CD4-positive, alpha-beta T cell treated with Interleukin-15 for 1 hour (primary cell): ENCODE measurements at regions not wholly inside any gene's neighbourhood (a gene's known extent, or its start where the extent isn't known, plus 50 kb on each side); places are given as distances from the start of the nearest gene placed in this dataset.
"Not testable (repeated sequence)": the region's sequence is repeated elsewhere in the genome, so short reads cannot be mapped to it uniquely, and the experiment has no call there.

Experiments
- DNase-seq: peaks from one replicate; pipeline ENCODE4 v3.0.0-alpha.2; 2020

GRCh38 chr3:61445924-61446323, 115.4 kb upstream of the PTPRG start:
- no peak for DNase-seq

- no peak for DNase-seq
These were observed 115.0 kb upstream of the PTPRG start for GRCh38 chr3:61446341-61446740.

GRCh38 chr3:61448378-61448777, 113.0 kb upstream of the PTPRG start:
- DNase-seq = no peak

- DNase-seq = no peak
These were observed 111.9 kb upstream of the PTPRG start for GRCh38 chr3:61449327-61450040.

- DNase-seq = no peak
These were observed 110.5 kb upstream of the PTPRG start for GRCh38 chr3:61450866-61451265.

- no peak for DNase-seq
These were observed 109.5 kb upstream of the PTPRG start for GRCh38 chr3:61451841-61452240.

- no peak for DNase-seq
These were observed 108.8 kb upstream of the PTPRG start for GRCh38 chr3:61452535-61453090.

GRCh38 chr3:61454006-61454585, 107.3 kb upstream of the PTPRG start:
- DNase-seq = no peak

- no peak for DNase-seq
These were observed 106.6 kb upstream of the PTPRG start for GRCh38 chr3:61454801-61455200.

- no peak for DNase-seq
These were observed 100.7 kb upstream of the PTPRG start for GRCh38 chr3:61460636-61461035.

GRCh38 chr3:61463191-61463590, 98.2 kb upstream of the PTPRG start:
- DNase-seq = no peak

GRCh38 chr3:61464518-61465140, 96.7 kb upstream of the PTPRG start:
- no peak for DNase-seq

GRCh38 chr3:61466357-61466756, 95.0 kb upstream of the PTPRG start:
- no peak for DNase-seq

- no peak for DNase-seq
These were observed 77.4 kb upstream of the PTPRG start for GRCh38 chr3:61483997-61484396.

- DNase-seq = no peak
These were observed 68.0 kb upstream of the PTPRG start for GRCh38 chr3:61493339-61493738.

GRCh38 chr3:61494309-61494708, 67.1 kb upstream of the PTPRG start:
- not testable (repeated sequence) for DNase-seq

GRCh38 chr3:61497463-61497862, 63.9 kb upstream of the PTPRG start:
- DNase-seq = no peak

GRCh38 chr3:61505197-61505596, 56.2 kb upstream of the PTPRG start:
- DNase-seq = no peak

- DNase-seq = no peak
These were observed 53.4 kb upstream of the PTPRG start for GRCh38 chr3:61507946-61508345.
